ENCODE measurements at regions not wholly inside any gene's neighbourhood (a gene's known extent, or its start where the extent isn't known, plus 50 kb on each side); places are given as distances from the start of the nearest gene placed in this dataset.

DNA sequence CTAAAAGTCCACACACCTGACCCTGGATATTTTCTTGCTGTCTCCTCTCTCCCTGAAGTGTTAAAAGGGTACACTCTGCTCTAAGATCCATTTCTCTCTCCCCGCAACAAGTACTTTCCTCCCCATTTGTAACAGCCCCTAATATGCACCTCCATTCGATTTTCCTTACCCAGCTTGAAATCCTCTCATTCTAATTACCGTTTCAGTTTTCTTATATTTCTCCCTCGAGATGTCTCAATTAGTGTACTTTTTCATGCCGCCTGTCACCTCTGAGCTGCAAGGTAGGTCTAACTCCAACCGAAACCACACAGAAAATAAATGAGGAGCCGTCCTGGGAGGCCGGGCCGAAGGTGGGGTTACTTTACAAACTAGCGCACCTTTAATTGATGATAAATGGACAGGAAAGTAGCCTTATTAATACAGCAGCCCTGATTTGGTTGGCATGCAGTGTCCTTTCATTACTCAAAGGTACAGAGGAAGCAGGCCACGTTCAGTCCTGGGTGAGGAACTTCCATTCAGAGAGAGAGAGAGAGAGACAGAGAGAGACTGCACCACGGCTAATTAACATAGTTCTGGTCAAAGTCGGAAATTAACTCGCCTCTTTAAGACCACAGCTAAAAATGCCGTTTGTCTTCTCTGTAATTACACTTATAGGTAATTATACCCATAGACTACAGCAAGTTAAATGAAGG is 319.9 kb downstream of the ARRDC4 start:
- no peak for DNase-seq

DNA sequence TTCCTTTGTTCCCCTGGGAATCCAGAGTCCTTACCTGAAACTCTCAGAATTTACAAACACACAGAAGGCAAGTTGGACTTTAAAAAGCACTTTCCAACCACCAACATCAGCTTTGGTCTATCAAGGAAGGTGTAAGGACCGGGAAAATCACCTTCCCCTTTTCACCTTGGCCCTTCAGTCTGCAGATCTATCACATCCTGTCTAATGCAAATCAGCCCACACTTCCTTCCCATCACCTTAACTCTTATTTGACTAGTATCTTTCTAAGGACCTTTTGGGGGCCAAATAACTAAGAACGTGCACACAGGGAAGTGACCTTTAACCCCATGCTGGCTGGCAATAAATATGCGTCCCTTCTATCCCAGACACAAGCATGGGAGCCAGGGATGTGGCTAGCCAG is 320.6 kb downstream of the ARRDC4 start:
- DNase-seq, result no peak

- no peak for DNase-seq
These were observed 322.3 kb downstream of the ARRDC4 start for GRCh38 chr15:98282656-98283332.

DNA sequence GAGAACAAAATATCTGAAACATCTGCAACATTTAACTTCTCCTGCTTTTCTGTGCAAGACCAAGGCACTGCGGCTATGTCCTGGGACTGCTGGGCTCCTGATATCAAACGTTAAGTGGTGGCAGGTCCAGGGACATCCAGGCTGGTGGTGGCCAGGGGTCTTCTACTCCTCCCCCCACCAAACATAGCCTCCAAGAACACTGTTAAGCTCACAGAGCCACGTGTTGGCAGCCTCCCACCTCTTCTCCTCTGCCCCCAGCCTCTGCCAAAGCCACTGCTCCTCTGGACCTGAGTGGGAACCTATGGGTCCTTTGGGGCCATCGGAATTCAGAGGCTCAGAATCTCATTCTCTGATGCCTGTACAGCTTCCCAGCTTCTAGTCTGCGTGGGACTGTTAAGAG is 325.7 kb downstream of the ARRDC4 start:
- DNase-seq, result no peak

- DNase-seq, result no peak
These were observed 326.3 kb downstream of the ARRDC4 start for GRCh38 chr15:98286831-98287230.

DNA sequence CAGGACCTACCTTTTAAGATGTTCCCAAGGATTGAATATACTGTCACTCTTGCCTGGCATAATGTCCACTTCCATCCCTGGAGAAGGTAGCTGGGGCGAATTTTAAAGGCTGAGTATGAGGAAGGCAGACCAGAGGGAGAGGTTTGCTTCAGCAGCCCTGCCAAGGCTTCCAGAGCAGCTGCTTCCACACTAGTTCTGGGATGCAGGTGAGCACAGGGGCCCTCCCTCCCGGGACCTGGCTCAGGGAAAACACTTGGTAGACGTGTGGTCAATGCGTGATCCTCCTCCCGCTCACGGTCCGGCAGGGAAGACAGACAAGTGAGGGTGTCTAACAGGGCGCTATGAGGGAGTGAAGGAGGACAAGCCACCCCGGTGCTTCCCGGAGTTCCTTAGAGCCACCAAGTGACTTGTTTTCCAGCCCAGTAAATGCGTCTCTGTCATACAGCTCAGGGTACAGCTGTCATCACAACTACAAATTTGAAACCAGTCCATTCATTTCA is 327.6 kb downstream of the ARRDC4 start:
- DNase-seq, result no peak

- DNase-seq, result no peak
These were observed 329.2 kb downstream of the ARRDC4 start for GRCh38 chr15:98289747-98290146.

DNA sequence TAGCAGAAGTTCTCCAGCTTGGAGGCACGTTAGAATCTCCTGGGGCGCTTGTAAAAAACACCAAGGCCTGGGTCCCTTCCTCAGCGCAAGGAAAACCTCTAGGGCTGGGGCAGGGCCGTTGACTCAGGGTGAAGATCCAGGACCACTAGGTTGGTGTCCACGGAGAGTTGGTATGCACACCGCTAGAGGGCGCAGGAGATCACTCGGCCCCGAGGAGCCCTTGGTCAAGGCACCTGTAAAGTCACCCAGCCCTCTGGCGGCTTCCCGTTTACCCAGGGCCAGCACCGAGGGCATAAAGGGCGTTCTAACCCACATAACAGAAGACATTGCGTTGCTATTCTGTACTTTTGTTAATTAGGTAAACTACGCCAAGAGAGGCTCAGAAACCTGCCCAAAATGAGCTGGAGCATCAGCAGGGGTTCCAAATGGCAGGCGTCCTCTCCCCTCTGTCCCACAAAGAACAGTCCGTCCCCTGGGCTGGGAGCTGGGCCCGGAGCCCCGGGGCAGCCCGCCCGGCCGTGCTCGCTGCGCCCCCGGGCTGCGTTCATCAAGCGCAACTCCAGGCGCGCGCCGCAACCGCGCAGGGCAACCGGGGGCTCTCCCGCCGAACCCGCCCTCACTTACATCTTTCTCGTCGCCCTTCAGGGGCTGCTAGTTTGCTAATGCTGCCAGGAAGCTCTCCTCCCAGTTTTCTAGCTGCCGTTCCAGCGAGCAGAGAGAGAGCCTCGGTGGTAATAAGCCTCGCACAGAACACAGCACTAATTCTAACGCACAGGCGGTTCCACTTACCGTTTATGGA is 332.1 kb downstream of the ARRDC4 start:
- peak; percentile 82 for DNase-seq

- no peak for DNase-seq
These were observed 333.6 kb downstream of the ARRDC4 start for GRCh38 chr15:98294126-98294525.

GRCh38 chr15:98295101-98295759 is 334.7 kb downstream of the ARRDC4 start:
- DNase-seq, result peak; percentile 74

GRCh38 chr15:98296653-98297052 is 336.1 kb downstream of the ARRDC4 start:
- DNase-seq, result no peak

DNA sequence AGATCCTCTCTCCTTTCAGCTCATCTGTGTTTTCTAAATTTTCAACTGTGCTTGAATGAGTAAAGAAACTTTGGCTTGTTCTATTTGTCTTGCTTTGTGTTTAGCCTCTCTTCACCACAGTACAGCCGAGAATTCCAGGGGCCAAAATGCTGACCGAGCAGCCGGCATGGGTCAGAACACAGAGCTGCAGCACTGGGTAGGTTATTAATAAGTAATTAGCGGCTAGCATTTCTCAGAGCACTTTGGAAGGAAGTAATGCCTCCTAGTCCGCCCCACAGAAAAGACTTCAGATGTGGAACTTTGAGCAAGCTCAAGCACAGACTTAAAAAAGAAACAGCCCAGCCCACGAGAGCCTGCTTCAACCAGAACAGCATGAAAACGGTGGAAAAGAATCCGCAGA is 343.9 kb downstream of the ARRDC4 start:
- DNase-seq, result no peak

GRCh38 chr15:98308117-98308516 is 340.2 kb upstream of the IGF1R start:
- no peak for DNase-seq

GRCh38 chr15:98311566-98312188 is 336.7 kb upstream of the IGF1R start:
- peak; percentile 87 for DNase-seq

GRCh38 chr15:98312913-98313312 is 335.4 kb upstream of the IGF1R start:
- no peak for DNase-seq

GRCh38 chr15:98315971-98316370 is 332.4 kb upstream of the IGF1R start:
- no peak for DNase-seq

DNA sequence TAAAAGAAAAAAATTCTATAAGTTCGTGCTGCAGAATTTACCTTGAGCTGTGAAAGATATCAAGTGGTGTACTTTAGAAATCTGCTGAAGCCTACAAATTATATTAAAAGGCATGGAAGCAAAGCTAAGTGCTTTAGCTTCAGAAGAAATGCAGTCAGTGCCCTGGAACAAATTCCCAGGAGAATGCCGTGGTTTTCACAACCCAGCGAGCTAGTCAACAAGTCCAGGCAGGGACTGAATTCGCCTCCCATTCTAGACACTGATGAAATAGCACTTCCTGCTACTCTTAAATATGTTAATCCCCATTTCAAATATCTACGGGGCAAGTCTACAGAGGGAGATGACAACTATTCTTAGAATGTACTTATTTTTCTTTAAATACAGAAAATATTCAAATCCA is 326.4 kb upstream of the IGF1R start:
- no peak for DNase-seq

GRCh38 chr15:98322581-98322980 is 325.8 kb upstream of the IGF1R start:
- DNase-seq, result no peak

DNA sequence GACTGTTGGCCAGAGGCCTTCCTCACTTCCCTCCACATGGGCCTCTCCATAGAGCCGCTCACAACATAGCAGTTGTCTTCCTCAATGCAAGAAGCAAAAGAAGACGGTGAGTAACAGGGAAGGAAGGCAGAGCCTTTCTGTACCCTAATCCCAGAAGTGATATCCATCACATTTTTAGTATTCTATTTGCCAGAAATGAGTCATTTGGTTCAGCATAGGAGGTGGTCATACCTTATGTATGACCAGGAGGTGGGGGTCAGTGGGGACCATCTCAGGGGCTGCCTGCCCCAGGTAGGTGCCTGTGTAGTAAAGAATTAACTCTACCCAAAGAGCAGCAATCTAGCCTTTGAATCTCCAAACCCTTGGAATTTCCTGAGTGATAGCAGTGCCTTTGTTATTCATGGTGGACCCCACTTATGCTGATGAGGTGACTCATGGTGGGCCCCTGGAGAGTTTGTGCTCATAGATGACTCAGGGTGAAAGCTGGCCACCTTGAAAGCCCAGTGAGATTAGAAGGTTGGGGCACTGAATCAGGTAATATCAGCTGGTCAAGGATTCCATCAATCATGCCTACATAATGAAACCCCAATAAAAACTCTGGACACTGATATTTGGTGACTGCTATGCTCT is 323.9 kb upstream of the IGF1R start:
- DNase-seq, result no peak

DNA sequence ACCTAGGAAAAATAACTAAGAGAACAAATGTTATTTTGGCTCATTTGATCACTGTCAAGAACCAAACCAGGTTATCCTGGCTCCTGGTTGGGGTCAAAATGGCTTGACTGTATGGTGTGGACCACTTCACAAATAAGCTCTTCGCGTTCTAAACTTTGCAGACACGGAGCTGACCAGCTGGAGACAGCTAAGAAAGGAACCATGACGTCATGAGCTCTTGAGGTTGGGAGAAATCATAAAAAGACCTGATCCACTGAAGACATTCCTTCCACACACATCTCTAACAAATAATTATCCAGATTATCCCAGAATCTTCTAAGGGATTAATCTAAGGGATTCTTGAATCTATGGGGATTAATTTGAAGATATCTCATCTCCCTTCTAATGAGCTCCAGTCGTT is 321.5 kb upstream of the IGF1R start:
- DNase-seq, result no peak

GRCh38 chr15:98330258-98330657 is 318.1 kb upstream of the IGF1R start:
- DNase-seq, result no peak

Data from RPMI8226 (cell line).